Suppressor macrophage treated with lipopolysaccharide for 1 hour (primary cell): ENCODE measurements at regions not wholly inside any gene's neighbourhood (a gene's known extent, or its start where the extent isn't known, plus 50 kb on each side); places are given as distances from the start of the nearest gene placed in this dataset.

ENCODE experiments used
- DNase-seq, 3 donors: peaks; one replicate each; pipeline ENCODE4 v3.0.0-alpha.2; 2020 to 2022

GRCh38 chr3:178244733-178245709, 291.2 kb upstream of the KCNMB2 start:
- no peak for DNase-seq

DNA sequence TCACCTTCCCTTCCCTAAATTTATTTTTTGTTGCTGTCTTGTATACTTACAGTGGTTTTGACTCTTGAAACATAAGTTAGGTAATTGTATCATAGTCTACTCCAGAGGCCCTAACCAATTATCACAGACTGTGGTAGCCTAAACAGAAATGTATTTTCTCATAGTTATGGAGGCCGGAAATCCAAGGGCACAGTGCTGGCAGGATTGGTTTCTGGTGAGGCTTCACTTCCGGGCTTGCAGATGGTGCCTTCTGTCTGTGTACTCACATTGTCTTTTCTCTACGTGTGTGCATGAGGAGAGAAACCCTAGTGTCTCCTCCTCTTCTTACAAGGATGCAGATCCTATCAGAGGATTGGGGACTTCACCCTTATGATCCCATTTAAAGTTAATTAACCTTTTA, 290.2 kb upstream of the KCNMB2 start:
- no peak for DNase-seq

DNA sequence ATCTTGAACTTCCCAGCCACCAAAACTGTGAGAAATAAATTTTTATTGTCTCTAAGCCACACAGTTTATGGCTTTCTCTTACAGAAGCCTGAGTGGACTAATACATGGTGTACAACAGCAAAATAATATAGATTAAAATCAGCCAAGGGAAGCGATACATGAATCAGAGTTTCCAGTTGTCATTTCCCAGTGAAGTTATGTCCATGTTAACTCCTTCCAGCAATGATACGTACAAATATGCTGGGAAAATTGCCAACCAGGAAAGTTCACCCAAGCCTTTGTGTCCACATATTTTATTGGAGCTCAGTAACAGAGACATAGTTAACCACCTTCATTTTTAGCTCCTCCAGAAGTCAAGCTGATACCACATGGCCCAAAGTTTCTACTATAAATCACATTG, 280.9 kb upstream of the KCNMB2 start:
- DNase-seq, result no peak

DNA sequence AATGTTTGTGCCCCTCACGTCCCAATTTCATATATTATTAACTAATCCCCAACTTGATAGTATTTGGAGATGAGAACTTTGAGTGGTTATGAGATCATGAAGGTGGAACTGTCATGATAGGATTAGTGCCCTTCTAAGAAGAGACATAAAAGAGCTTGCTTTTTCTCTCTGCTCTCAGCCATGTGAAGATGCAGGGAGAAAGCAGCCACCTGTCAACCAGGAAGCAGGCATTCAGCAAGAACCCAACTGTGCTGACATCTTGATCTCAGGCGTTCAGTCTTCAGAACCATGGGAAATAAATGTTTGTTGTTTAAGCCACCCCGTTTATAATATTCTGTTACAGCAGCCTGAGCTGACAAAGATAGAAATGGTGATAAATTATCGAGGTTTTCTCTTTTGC, 278.7 kb upstream of the KCNMB2 start:
- no peak for DNase-seq

DNA sequence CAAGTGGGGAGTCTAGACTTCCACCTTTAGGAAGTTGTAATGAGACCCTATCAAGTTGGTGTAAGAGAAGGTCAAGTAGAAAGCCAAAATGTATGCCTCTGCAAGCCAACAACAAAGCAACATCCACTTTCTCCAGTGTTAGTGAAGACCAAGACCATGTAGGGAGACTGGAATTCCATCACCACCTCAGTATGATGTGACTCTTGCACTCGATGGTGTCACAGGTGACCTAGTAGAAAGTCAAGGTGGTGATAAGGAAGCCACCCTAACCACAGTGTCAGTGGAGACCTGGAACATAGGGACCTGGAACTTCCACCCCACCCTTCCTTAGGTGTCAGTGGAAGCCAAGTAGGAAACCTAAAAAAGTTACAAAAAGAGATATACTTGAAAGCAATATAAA, 278.1 kb upstream of the KCNMB2 start:
- DNase-seq, result no peak

DNA sequence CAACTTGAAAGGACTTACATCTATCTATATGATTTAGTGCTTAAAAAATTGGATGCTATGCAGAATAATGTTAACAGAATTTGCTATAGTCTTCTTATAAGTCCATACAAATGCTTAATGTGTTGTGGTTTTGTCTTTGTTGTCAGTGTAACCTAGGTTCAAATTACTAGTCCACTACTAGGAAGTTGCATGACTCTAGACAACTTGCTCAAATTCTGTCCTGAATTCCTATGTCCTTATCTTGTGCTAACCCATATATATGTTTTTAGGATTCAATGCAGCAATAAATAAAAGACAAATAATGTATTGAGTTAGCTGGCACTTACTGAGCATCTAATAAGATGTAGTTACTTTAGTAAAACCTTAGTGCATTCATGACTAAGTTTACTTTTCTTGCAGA, 276.5 kb upstream of the KCNMB2 start:
- DNase-seq, result no peak

DNA sequence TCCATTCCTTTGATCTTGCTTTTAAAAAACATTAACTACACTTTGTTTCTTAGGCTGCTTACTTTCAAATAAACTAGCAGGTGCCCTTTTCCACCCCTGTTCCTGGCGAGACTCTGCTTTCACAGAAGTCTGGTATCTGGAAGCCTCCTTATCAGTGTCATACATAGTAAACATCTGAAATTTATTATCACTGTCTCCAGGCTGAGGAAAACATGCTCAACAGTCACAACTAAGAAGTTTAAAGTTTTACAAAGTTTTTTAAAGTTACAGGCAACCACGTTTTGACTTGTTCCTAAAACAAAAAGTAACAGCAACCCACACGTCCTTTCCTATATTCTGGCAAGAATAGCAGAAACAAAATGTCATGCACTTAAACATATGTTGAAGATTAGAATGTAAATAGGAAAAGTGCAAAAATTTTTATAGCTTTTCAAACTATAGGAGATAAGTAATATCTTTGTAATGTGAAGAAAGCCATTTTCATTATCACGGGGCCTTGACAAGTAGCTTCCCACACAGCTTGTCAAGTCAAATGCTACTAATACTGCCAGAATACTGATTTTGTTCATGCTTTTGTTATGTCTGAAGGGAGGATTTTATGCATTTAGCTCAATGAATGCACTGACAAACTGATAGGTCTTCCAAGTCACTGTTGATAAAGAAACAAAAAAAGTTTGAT, 275.2 kb upstream of the KCNMB2 start:
- peak in 1 of 3 donors; percentile 4 for DNase-seq

DNA sequence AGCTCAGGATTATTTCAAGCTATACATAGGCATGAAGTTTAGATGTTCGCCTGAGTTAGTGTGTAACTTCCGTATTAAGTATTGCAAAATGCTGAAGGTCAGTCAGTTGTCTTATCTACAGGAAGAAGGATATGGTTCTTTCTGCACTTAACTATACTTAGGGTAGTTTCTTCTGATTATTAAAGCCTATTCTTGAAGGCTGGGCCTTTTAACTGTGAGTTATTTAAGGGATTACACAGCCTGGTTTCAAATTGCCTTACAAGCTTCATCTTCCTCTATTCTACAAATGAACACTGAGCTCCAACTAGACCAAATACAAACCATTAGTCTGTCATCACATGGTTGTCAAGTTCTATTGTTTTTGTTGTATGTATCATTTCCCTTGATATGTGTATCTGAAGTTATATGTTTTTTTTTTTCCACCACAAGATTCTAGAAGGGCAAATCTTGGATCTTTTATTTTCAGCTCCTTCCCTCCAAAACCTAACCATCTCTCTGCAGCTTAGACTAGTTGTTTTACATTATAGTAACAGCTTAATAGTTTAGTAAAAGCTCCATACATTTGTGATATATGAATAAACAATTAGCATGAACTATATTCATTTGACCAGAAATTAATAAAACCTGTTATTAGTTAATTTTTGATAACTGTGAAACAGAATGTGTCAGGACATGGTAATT, 272.9 kb upstream of the KCNMB2 start:
- peak in 2 of 3 donors; percentile 31 to 35 for DNase-seq

DNA sequence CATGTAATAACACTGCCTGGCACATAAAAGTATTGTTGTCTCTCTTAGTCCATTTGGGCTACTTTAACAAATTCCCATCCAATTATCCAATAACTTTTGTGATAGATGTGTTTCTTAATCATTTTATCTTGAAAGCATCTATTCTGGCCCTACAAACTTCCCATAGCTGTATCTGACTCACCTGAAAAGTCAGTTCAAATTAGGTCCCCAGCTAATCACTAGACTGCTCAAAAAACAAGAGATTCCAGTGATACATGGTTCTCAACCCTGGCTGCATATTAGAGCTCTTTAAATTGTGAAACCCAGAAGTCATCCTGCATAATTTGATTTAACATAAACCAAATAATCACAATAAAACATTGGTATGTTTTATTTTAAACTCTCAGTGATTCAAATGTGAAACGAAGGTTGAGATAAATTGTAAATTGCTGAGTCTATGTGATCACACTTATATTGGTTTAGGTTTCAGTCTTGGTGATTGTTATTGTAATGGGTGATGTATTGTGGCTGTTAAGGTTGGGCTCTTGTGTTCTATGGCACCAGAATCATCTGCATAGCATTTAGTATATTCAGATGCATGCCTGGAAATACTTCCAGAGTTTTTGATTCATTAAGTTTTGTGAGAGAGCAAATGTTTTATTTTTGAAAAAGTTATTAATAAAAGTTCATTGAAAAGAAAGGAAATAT, 268.9 kb upstream of the KCNMB2 start:
- no peak for DNase-seq

DNA sequence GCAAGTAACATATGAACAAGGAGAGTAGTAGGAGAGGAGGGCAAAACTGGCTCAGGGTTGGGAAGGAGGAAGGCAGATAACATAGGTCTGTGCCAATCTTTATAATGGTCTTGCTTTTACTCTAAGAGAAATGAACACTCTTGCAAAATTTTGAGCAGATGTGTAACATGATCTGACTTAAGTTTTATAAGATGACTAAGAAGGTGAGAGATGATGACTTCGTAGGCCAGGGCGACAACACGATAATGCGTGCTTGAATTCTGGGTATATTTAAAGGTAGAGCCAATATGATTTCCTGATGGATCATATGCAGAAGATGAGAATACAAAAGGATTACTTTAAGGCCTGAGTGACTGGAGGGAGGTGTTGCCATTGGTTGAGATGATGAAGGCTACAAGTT, 265.4 kb upstream of the KCNMB2 start:
- DNase-seq, result no peak

DNA sequence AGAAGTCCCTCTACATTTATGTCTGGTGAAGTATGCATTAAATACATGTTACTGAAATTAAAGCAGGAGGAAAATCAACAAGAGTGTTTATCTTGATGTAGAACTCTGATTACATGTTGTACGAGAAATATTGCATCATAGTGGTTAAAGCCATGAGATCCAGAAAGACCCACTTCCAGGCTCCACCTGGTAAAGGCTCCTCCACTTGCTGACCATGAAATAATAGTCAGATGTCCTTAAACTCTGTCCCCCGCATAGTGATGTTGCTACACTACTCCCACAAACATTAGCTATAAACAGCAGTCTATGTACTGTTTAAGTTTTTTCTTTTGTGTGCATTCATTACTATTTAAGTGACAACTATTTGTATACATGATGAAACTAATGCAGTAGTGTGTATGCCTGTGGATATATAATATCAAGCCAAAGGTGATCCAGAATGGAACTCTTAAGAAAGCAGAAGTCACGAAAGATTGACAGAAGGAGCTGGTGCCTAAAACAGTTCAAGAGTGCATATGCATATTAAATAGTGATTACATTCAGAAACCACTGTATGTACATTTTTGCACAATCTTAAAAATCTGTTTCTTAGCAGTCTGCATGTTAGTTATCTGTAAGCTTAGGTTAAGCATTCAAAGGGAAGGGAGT, 264.4 kb upstream of the KCNMB2 start:
- DNase-seq, result no peak

DNA sequence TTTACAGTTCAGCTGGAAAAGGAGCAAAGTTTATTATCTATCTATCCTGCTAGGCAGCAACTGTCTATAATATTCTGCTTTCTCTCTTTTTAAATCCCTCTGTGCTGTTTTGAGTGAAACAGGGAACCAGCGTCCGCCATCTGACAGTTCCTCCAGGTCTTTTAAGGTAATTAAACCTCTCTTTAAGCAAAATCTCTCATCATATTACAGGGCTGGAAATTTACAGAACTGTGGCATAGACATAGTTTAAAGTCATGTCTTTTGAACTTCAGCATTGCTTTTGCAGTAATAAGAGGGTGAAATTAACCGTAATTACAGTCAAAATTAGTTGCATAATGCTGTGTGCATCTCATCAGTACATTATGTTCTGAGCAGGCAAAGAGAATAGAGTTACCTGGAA, 263.4 kb upstream of the KCNMB2 start:
- no peak for DNase-seq

- DNase-seq, result no peak
Measured at GRCh38 chr3:178274711-178275110, 261.5 kb upstream of the KCNMB2 start.

- no peak for DNase-seq
Measured at GRCh38 chr3:178275311-178275710, 260.9 kb upstream of the KCNMB2 start.

- DNase-seq, result no peak
Measured at GRCh38 chr3:178275793-178276192, 260.4 kb upstream of the KCNMB2 start.

DNA sequence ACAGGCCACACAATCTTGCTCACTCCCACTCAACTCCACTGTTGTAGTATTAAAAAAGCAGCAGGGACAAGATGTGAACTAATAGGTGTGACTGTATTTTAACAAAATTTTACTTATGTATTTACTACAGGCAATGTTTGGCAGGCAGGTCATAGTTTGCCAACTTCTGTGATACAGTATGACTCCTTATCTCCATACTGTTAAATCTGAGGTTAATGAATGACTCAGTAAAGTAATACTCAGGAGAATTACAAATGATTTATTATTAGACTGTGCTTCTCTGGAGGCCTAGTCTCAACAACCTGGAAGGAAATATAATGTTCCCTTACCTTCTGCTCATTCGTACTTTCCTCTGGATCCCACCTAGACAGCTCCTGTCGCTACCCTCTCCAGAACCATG, 258.6 kb upstream of the KCNMB2 start:
- DNase-seq, result no peak

- no peak for DNase-seq
Measured at GRCh38 chr3:178283561-178283960, 252.7 kb upstream of the KCNMB2 start.

DNA sequence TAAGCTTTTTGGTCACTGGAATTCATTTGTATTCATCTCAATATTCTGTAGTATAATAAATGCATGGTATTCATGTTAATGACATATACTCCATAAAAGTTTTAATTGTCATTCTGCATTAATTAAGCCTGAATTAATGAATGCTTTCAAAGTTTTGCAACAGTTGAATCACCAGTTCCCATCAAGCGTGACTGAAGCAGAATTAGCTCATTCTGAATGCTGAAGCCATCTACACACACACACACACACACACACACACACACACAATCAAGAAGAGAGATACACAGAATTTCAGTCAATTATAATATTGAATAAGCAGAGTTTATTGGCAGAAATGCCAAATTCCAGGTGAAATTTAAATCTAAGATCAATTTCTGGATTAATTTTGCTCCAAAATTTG, 252.1 kb upstream of the KCNMB2 start:
- DNase-seq, result no peak

- no peak for DNase-seq
Measured at GRCh38 chr3:178288074-178288473, 248.2 kb upstream of the KCNMB2 start.

DNA sequence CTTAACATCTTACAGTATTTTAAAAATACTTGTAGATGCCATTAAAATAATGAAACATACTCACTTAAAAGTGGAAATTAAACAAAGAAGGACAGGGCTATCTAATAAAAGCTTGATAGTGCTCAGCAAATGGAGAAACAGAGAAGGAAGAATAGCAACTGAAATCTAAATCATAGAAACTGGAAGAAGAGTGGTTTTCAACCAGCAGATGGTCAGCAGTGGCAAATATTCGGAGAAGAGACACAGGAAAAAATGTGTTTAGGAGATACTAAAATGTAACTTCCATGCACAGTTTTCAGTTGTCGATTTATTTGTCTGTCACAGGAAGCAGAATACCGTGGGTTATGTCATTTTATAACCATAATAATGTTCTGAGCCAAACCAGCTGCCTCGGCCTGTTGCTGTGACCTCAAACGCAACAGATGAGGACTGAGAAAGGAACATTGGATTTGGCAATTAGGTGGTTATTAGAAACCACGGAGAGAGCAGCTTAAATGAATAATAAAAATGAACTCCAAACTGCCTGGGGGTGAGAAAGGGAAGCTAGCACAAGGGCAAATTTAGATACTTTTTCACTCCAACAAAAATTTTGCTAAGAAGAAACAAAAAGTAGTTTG, 246.6 kb upstream of the KCNMB2 start:
- no peak for DNase-seq

- no peak for DNase-seq
Measured at GRCh38 chr3:178291574-178292370, 244.5 kb upstream of the KCNMB2 start.
